Esophagus (tissue), 2 donors: ENCODE measurements at regions not wholly inside any gene's neighbourhood (a gene's known extent, or its start where the extent isn't known, plus 50 kb on each side); places are given as distances from the start of the nearest gene placed in this dataset.

Experiments used
- H3K27ac ChIP-seq, 2 donors: one replicate each; pipeline ENCODE4 v1.5.1; 2013; ENCODE audit warnings: low read depth in 2 of 2, mild to moderate bottlenecking in 2 of 2, inconsistent platforms in 1 of 2, low read length in 1 of 2, moderate library complexity in 1 of 2
- H3K27me3 ChIP-seq, 2 donors: one replicate each; pipeline ENCODE4 v1.6.1; 2013; ENCODE audit warnings: low read length in 2 of 2, control low read depth in 1 of 2, mild to moderate bottlenecking in 1 of 2; ENCODE audit not compliant: insufficient read depth in 2 of 2, control insufficient read depth in 1 of 2
- H3K36me3 ChIP-seq, 2 donors: one replicate each; pipeline ENCODE4 v1.6.1; 2013; ENCODE audit warnings: low read length in 1 of 2; ENCODE audit not compliant: control insufficient read depth in 2 of 2, insufficient read depth in 2 of 2
- H3K4me1 ChIP-seq, 2 donors: one replicate each; pipeline ENCODE4 v1.6.1; 2013; ENCODE audit warnings: low read length in 1 of 2; ENCODE audit not compliant: control insufficient read depth in 2 of 2, insufficient read depth in 2 of 2
- H3K4me3 ChIP-seq, 2 donors: one replicate each; pipeline ENCODE4 v1.5.1; 2013; ENCODE audit warnings: low read length in 2 of 2, mild to moderate bottlenecking in 2 of 2, low read depth in 1 of 2, moderate library complexity in 1 of 2
- H3K9me3 ChIP-seq, 2 donors: one replicate each; pipeline ENCODE4 v1.6.1; 2013; ENCODE audit warnings: mild to moderate bottlenecking in 2 of 2, low read depth in 1 of 2, low read length in 1 of 2, moderate library complexity in 1 of 2; ENCODE audit not compliant: control insufficient read depth in 2 of 2, insufficient read depth in 1 of 2
- WGBS, 2 donors: extraction: QIAGEN DNeasy Blood & Tissue Kit; methylation state at CpG; one replicate each; pipeline ENCODE4 v1.1.7; 2013; 5-methylcytosine and 5-hydroxymethylcytosine counted together
- donor health status: healthy with polysubstance abuse.
- donor health status: Bipolar disorder and iron deficiency.

DNA sequence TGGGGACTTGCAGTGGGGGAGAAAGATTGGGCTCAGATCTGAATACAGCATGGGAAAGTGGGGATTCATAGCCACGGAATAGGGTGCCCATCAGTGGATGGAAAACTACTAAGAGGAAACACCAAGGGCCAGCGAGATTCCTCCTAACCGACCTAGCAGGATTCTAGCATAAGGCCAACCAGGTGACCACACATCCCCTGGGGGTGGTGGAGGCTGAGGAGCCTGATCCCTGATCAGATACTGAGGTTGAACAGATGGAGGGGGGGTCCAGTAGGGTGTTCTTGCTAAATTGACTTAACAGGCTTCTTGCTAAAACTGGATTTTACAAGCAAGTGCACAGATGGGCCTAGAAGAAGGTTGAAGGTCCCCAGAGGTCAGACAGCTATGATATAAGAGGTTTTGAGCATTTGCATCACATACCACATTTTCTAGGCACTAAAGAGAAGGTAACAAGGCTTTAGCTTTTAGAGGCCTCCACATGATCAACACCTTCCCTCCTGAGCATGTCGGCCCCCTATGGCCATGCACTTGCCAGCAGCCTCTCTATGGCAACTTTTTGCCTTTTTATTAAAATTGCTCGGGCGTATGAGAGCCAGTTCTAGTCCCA, 69.1 kb upstream of the PUDP start:
- Histone ChIP-seq H3K27me3 (no peaks in the 10 kb centered on the region), H3K27ac (no peak overlapping the region), H3K4me1 (no peaks in the 10 kb centered on the region), H3K36me3 (no peaks in the 10 kb centered on the region), H3K4me3 (no peak overlapping the region), H3K9me3 (no peaks in the 10 kb centered on the region)
- WGBS, 2 donors: 90 to 93% methylated on average over 6 of the region's 6 CpGs

DNA sequence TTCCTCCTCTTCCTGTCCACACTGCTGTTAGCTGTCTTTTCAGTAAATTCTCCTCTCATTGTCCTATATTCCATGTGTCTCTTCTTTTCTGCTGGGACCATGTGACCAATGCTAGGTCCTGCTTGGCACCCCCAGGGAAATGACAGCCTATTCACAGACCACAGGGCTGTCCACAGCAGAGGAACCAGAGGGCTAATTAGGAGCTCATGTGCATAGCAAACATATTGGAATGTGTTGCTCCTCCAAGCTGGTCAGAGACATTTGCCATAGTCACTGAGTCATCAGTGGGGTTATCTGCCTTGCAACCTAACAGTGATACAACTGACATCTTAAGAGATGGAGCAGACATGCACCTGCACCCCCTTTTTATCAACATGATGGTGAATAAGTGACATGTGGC, 67.9 kb upstream of the PUDP start:
- no peaks in the 10 kb centered on the region for H3K9me3 ChIP-seq

DNA sequence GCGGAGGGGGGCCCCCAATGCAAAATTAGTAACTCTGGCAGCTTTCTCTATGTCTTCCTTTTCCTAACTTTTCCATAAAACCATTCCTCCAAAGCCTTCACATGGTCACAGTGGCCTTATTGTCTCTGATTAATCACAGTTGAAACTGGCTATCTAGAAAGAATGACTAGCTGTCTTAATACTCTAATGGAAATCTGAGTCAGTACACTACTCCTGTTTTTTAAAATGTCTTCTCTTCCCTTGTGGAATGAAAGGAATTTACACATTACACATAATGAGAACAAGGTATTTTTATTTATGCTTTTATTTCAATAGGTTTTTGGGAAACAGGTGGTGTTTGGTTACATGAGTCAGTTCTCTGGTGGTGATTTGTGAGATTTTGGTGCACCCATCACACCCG, 66.3 kb upstream of the PUDP start:
- no peaks in the 10 kb centered on the region for H3K9me3 ChIP-seq
- H3K27me3 ChIP-seq: no peaks in the 10 kb centered on the region
- no peaks in the 10 kb centered on the region for H3K4me1 ChIP-seq
- 78 to 89% methylated on average over 2 of the region's 2 CpGs for WGBS, 2 donors
- H3K27ac ChIP-seq: no peak overlapping the region
- no peaks in the 10 kb centered on the region for H3K36me3 ChIP-seq
- H3K4me3 ChIP-seq: no peak overlapping the region

More for the DNA sequence above, 67.9 kb upstream of the PUDP start:
- H3K4me3 ChIP-seq: no peak overlapping the region
- no peaks in the 10 kb centered on the region for H3K27me3 ChIP-seq
- H3K27ac ChIP-seq: no peak overlapping the region
- no peaks in the 10 kb centered on the region for H3K36me3 ChIP-seq
- no peaks in the 10 kb centered on the region for H3K4me1 ChIP-seq

DNA sequence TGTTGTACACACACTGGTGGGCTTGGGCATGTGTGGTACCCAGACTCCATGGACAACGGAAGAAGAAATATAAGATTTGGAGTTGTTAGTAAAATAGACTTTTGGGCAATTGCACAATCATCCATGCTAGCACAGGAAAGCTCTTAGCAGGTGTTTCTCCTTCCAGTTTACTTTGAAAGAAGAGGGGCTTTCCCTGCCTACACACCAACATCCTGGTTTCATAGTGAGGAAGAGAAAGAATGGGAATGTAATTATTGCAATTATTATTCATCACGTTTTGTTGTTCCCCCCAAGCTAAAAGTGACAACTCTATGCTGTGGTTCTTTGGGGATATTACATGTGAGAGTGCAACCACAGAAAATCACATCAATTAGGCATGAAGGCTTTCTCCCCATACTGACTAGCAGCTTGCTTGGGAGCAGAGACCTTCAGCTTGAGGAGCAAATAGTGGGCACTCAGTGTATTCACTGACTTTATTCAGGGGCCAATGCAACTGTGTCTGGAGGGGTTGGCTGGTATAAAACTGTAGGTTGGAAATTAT, 57.2 kb upstream of the PUDP start:
- WGBS, 2 donors: 50 to 51% methylated on average over 2 of the region's 2 CpGs
- Histone ChIP-seq H3K27me3 (no peaks in the 10 kb centered on the region), H3K9me3 (no peaks in the 10 kb centered on the region), H3K4me1 (no peaks in the 10 kb centered on the region), H3K36me3 (no peaks in the 10 kb centered on the region), H3K4me3 (no peak overlapping the region), H3K27ac (no peak overlapping the region)

DNA sequence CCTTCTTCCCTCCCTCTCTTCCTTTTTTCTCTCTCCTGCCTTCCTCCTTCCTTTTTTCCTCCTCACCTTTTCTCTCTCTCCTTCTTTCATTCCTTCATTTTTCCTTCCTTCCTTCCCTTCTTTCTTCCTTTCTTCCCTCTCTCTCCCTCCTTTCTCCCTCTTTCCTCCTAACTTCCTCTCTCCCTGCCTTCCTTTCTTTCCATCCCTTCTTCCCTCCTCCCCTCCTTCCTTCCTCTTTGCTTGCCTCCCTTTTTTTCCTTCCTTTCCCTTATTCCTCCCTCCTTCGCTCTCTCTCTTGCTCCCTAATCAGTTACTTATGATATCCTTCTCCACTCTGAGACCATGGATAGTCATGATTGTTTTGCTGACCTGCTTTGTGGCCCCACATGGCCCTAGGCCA, 56.7 kb upstream of the PUDP start:
- no peak overlapping the region for H3K27ac ChIP-seq
- H3K27me3 ChIP-seq: no peaks in the 10 kb centered on the region
- H3K4me3 ChIP-seq: no peak overlapping the region
- no peaks in the 10 kb centered on the region for H3K9me3 ChIP-seq
- H3K36me3 ChIP-seq: no peaks in the 10 kb centered on the region
- 96 to 100% methylated on average over 1 of the region's 1 CpG for WGBS, 2 donors
- no peaks in the 10 kb centered on the region for H3K4me1 ChIP-seq

DNA sequence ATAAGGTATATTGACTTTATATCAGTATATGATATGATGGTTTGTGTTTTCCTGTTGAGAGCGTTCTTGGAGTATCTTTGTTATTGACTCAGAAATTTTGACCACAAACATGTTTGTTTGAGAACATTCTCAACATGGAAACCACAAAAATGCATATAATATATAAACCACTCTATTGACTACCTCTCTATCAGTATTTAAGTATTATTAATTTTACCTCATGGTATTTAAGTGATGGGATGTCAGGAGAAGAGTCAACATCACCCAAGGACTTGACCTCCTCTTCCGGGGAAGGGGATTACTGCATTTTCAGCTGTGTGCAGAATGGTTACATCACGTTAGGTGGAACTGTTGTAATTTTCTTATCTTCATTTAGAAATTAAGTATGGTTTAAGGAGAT, 54.3 kb upstream of the PUDP start:
- H3K27me3 ChIP-seq: no peaks in the 10 kb centered on the region
- H3K4me1 ChIP-seq: no peaks in the 10 kb centered on the region
- no peak overlapping the region for H3K4me3 ChIP-seq
- no peak overlapping the region for H3K27ac ChIP-seq
- H3K9me3 ChIP-seq: no peaks in the 10 kb centered on the region
- no peaks in the 10 kb centered on the region for H3K36me3 ChIP-seq
- 89 to 93% methylated on average over 3 of the region's 3 CpGs for WGBS, 2 donors

DNA sequence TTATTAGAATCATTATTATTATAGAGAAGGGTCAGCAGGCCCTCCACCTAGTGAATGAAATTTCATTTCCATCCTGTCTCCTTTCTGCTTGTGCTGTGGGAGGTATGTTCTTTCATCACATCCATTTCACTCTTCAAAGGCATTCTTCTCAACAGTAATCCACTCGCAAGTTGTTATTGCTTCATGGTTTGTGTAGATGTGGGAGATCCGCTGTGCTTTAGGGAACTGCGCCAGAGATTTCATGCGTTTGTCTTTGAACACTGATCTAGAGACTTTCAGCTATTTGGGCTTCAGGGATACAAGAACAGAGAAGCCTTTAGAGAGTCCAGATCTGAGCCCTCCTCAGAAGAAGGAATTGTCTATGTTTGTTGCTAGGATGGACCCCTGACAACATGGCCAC, 53.5 kb upstream of the PUDP start:
- H3K4me3 ChIP-seq: no peak overlapping the region
- no peaks in the 10 kb centered on the region for H3K27me3 ChIP-seq
- H3K9me3 ChIP-seq: no peaks in the 10 kb centered on the region
- WGBS, 2 donors: 89 to 91% methylated on average over 4 of the region's 4 CpGs
- H3K27ac ChIP-seq: no peak overlapping the region
- no peaks in the 10 kb centered on the region for H3K36me3 ChIP-seq
- no peaks in the 10 kb centered on the region for H3K4me1 ChIP-seq

DNA sequence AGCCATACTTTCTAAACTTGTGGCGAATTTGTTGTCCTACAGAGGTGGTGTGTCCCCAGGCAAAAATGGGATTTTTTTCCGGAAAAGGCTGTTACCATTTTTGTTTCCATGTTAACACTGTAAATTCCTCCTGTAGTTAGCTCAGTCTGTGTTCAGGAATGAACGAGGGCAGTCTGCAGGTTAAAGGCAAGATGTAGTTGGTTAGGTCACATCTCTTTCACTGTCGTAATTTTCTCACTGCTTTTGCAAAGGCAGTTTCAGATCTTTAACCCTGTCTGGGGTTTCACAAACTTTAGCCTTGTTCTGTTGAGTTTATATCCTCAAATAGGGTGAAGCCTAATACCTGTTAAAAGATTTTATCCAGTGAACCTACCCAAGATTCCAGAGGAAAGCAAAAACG, 50.5 kb upstream of the PUDP start:
- Histone ChIP-seq H3K4me3 (no peak overlapping the region), H3K27me3 (no peaks in the 10 kb centered on the region), H3K27ac (no peak overlapping the region), H3K4me1 (no peaks in the 10 kb centered on the region), H3K9me3 (no peaks in the 10 kb centered on the region), H3K36me3 (no peaks in the 10 kb centered on the region)
- 62 to 65% methylated on average over 5 of the region's 5 CpGs for WGBS, 2 donors
